ENCODE measurements at regions not wholly inside any gene's neighbourhood (a gene's known extent, or its start where the extent isn't known, plus 50 kb on each side); places are given as distances from the start of the nearest gene placed in this dataset.

DNA sequence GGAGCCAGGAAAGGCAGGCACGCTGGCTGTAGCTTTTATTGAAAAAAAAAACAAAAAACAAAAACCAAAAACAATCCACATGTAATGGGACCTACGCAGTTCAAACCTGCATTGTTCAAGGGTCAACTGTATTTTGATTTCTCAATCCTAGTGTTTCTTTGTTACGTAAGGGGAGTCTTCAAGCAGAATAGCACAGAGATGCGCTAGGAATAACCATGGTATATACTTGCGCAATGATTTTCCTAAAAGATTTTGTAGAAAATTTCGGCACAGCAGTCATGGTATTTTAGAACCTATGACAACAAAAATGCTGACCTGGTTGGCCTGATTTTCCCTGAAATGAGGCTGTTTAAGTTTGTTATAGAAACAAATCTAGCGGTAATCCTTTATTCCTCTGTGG is 1110.5 kb upstream of the WWC1 start:
- TF ChIP-seq, protein P1, sequence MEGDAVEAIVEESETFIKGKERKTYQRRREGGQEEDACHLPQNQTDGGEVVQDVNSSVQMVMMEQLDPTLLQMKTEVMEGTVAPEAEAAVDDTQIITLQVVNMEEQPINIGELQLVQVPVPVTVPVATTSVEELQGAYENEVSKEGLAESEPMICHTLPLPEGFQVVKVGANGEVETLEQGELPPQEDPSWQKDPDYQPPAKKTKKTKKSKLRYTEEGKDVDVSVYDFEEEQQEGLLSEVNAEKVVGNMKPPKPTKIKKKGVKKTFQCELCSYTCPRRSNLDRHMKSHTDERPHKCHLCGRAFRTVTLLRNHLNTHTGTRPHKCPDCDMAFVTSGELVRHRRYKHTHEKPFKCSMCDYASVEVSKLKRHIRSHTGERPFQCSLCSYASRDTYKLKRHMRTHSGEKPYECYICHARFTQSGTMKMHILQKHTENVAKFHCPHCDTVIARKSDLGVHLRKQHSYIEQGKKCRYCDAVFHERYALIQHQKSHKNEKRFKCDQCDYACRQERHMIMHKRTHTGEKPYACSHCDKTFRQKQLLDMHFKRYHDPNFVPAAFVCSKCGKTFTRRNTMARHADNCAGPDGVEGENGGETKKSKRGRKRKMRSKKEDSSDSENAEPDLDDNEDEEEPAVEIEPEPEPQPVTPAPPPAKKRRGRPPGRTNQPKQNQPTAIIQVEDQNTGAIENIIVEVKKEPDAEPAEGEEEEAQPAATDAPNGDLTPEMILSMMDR (IDR thresholded peaks at IDR 0.05), result no peak
- TF ChIP-seq POLR2A (IDR thresholded peaks at IDR 0.05), result no peak
